GM18520 (cell line): ENCODE measurements at regions not wholly inside any gene's neighbourhood (a gene's known extent, or its start where the extent isn't known, plus 50 kb on each side); places are given as distances from the start of the nearest gene placed in this dataset.
"Not testable (repeated sequence)": the region's sequence is repeated elsewhere in the genome, so short reads cannot be mapped to it uniquely, and the experiment has no call there.

ENCODE experiments used
- ATAC-seq: cut with Tn5 transposase; IDR thresholded peaks from one replicate; pipeline ENCODE4 v1.9.1; 2021; ENCODE audit not compliant: unreplicated experiment

DNA sequence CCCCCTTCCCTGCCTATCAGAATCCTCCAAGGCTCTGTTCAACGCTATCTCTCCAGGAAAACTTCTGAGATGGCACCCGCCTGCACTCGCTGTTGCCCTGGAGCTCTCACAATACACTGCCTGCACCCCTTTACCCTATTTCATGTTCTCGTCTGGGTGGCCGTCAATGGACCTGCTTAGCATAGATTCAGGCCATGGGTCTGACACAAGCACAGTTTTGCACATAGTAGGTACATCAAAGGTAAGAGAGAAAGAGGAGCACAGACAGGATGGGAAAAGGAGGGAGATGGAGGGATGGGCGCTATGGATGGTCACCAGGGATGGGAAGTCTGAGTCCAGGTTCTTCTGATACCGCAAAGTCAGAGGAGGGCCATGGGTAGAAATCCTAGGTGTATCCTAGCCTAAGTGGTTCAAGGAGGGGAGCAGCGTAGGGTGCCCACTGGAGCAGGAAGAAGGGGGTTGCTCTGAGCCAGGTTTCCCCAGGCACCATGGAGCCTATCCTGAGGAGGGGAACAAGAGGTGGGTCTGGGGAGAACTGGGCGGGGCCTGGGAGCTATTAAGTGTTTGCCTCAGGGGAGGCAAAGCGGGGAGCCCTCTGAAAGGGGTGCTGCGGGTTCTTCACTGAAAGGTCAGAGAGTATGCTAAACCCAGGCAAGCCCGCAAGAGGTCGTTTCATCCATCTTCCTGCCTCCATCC lies 89.3 kb downstream of the MRPL14 start:
- ATAC-seq, result no peak

GRCh38 chr6:44037276-44037675 lies 90.0 kb downstream of the MRPL14 start:
- not testable (repeated sequence) for ATAC-seq

DNA sequence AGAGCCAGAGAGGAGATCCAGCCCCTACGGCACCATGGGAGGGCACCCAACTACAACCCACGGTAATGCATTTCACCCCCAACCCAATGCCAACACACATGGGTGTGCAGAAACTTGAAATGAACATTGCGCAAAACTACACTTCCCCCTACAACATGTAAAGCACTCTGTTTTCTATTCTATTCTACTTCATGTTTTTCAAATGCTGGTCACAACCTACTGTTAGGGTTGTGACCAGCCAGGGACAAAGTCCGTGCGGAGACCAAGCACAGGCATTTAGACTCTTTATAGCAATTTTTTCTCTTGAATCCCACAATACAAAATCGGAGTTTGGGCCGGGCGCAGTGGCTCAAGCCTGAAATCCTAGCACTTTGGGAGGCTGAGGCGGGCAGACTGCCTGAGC lies 90.6 kb downstream of the MRPL14 start:
- no peak for ATAC-seq

DNA sequence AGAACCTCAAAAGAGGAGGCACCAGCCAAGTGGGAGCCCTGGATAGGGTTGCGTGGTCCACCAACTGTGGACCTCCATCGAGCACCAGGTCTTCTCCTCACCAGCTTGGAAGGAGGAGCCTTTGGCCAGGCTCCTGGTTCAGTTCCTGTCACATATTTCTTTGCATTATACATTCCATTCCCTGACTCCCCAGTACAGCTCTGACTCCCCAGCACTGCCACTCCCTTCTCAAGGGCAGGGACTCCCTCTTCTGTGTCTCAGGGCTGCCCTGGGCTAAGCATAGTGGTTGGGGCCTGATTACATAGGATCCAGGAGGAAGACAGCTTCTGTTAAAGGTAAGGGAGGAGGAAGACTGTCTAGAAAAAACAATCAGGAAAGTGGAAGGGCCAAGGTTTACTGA lies 91.1 kb downstream of the MRPL14 start:
- no peak for ATAC-seq

- no peak for ATAC-seq
Measured at GRCh38 chr6:44035621-44036020, 91.6 kb downstream of the MRPL14 start.

- no peak for ATAC-seq
Measured at GRCh38 chr6:44034931-44035345, 92.3 kb downstream of the MRPL14 start.

DNA sequence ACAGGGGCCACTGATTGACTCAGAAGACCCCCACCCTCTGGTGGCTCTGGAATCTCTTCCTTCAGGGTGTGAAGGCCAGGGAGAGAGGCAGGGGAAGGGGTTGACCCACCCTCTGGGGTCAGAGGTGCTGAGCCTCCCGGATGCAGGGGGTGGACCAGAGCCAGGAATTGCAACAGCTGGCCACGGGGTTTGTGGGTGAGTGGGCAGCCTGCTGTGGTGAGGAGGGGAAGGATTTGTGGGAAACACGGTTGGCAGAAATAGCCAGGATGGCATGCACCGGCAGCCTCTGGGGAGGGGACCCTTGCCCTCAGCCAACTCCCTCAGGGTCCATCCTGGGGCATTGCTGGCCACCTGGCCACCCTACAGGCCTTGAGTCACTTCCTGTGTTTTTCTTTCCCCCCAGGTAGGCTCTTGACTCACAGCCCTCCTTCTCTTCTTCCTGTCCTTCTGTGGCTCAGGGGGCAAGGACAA lies 92.8 kb downstream of the MRPL14 start:
- ATAC-seq, result no peak

GRCh38 chr6:44030812-44031454 lies 96.3 kb downstream of the MRPL14 start:
- no peak for ATAC-seq

GRCh38 chr6:44029444-44030185 lies 97.6 kb downstream of the MRPL14 start:
- ATAC-seq, result no peak

DNA sequence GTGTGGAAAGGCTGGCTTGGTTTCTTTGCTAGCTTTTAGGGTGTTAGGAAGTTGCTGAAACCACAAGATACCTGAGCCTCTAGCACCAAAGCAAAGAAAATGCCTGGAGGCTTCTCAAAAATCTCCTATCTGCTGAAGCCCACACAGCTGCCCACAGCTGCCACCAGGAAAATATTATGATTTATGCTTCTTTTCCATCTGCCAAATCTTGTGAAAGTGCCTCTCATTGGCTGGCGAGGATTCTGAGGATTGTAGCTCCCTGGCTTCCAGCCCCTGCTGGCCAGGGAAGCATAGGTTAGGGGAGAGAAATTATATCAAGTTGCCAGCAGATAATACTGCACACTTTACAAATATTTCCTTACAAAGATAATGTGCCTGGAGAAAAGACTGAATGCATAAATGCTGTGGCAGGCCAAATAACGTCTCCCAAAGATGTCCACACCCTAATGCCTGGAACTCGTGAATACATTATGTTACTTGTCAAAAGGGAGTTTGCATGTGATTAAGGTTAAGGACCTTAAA lies 98.4 kb downstream of the MRPL14 start:
- ATAC-seq, result no peak

GRCh38 chr6:44025226-44025625 lies 102.0 kb downstream of the MRPL14 start:
- no peak for ATAC-seq

GRCh38 chr6:44024574-44025219 lies 102.6 kb downstream of the MRPL14 start:
- ATAC-seq, result no peak

GRCh38 chr6:44023586-44024454 lies 103.4 kb downstream of the MRPL14 start:
- ATAC-seq, result no peak

DNA sequence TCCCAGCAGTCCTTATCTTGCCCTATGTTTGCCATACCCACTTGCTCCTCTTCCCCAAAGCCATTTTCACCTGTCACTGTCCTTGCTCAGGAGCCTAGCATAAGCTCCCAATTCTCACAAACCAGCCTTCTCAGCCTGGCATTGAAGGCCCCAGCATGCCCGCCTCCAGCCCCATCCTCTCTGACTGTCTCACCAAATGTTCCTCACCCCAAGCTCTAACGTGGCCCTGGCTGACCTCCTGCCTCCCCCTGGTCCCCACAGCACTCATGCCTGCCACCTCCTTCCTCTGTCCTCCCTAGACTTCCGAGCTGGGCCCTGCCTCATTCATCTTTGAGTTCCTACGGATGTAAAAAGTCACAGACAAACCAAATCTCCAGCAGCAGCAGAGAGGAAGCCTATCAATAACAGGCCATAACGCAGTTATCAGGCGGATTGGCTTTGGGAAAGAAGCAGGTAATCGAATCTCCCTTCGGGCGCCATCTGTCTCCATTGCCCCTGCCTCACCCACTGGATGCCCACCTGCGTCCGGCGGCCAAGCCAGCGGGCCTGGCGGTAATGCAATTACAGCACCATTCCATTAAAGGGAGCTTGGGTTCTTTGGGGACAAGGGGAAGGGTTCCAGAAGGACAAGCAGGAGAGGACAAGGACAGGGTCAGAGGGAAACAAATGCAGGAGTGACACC lies 104.4 kb downstream of the MRPL14 start:
- ATAC-seq, result no peak

DNA sequence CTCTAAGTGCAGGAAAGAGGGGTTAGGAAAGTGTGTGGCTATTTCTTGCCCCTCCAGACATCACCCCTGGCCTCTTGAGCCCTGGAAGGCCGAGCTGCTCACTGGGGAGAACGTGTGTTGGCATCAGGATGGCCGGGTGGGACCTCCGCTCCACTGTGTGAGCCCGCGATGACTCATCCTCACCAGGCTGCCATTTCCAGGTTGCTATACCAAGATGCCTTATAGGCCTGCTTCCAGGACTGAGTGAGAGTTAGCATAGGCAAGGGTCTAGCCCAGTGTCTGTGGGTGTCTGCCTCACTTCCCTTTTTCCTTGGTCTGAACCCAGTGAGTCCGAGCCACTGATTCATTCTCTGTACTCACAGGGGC lies 105.0 kb downstream of the MRPL14 start:
- no peak for ATAC-seq

GRCh38 chr6:44021589-44022295 lies 105.5 kb downstream of the MRPL14 start:
- ATAC-seq, result no peak

GRCh38 chr6:44020664-44021425 lies 106.4 kb downstream of the MRPL14 start:
- no peak for ATAC-seq

- ATAC-seq, result no peak
Measured at GRCh38 chr6:44020148-44020547, 107.1 kb downstream of the MRPL14 start.
